Stomach (tissue), 8 donors: ENCODE measurements at regions not wholly inside any gene's neighbourhood (a gene's known extent, or its start where the extent isn't known, plus 50 kb on each side); places are given as distances from the start of the nearest gene placed in this dataset.

ENCODE experiments used
- DNase-seq, 2 donors: peaks; one replicate each; pipeline versions ENCODE4 v3.0.0 to v3.0.0-alpha.2; 2013 to 2019
- H3K27ac ChIP-seq, 5 donors: fragments of 200-600 bp in 4 of 5; sonication (generic) in 4 of 5; one replicate each; pipeline ENCODE4 v1.5.1; 2013 to 2019; ENCODE audit warnings: mild to moderate bottlenecking in 1 of 5, moderate library complexity in 1 of 5
- H3K27me3 ChIP-seq, 3 donors: fragments of 200-600 bp; sonication (generic); one replicate each; pipeline ENCODE4 v1.5.1; 2017 to 2019; ENCODE audit warnings: mixed run types in 1 of 3
- H3K36me3 ChIP-seq, 4 donors: fragments of 200-600 bp; sonication (generic); 1 replicate in 3 of 4; 2 replicates in 1 of 4; pipeline ENCODE4 v1.5.1; 2016 to 2019
- H3K4me1 ChIP-seq, 4 donors: fragments of 200-600 bp; sonication (generic); one replicate each; pipeline ENCODE4 v1.5.1; 2016 to 2019
- H3K4me3 ChIP-seq, 4 donors: fragments of 200-600 bp; sonication (generic) in 3 of 4; one replicate each; pipeline ENCODE4 v1.5.1; 2016 to 2019; ENCODE audit warnings: mild to moderate bottlenecking in 1 of 4
- H3K9me3 ChIP-seq, 4 donors: fragments of 200-600 bp; sonication (generic); one replicate each; pipeline ENCODE4 v1.5.1; 2016 to 2019
- EP300 ChIP-seq: sonication (generic); formaldehyde crosslinking; IDR thresholded peaks from one replicate; pipeline ENCODE4 v1.6.1; 2017; ENCODE audit warnings: antibody characterized with exemption
- POLR2A ChIP-seq, 4 donors: fragments of 450-650 bp; IDR thresholded peaks; one replicate each; pipeline ENCODE4 v1.6.1; 2016; ENCODE audit warnings: antibody characterized with exemption in 4 of 4, control low read depth in 2 of 4, mild to moderate bottlenecking in 1 of 4, moderate library complexity in 1 of 4
- POLR2AphosphoS5 ChIP-seq, 3 donors: sonication (generic); formaldehyde crosslinking; IDR thresholded peaks; one replicate each; pipeline ENCODE4 v1.6.1; 2016; ENCODE audit warnings: antibody characterized with exemption in 3 of 3
- WGBS, 5 donors: extraction: QIAGEN DNeasy Blood & Tissue Kit in 3 of 5; methylation state at CpG; one replicate each; pipeline versions ENCODE4 v1.1.5 to v1.1.7; 2013 to 2018; 5-methylcytosine and 5-hydroxymethylcytosine counted together
- intact Hi-C: fragments of 100-400 bp; cut with DNase I; formaldehyde crosslinking; loops from one replicate; pipeline ENCODE4 v1.15.1; 2023; ENCODE audit warnings: low total_unique reads
- TF ChIP-seq, protein P1 (sequence below), 7 experiments: fragments of 450-650 bp in 4 of 7; fragments of 200-600 bp in 3 of 7; sonication (generic) in 3 of 7; IDR thresholded peaks; one replicate each; pipeline ENCODE4 v1.5.1; 2016 to 2019; ENCODE audit warnings: antibody characterized with exemption in 7 of 7, control low read depth in 2 of 7, mild to moderate bottlenecking in 1 of 7
- donor health status: healthy with polysubstance abuse.
- donor health status: Bipolar disorder and iron deficiency.
- donor health status: healthy.

DNA sequence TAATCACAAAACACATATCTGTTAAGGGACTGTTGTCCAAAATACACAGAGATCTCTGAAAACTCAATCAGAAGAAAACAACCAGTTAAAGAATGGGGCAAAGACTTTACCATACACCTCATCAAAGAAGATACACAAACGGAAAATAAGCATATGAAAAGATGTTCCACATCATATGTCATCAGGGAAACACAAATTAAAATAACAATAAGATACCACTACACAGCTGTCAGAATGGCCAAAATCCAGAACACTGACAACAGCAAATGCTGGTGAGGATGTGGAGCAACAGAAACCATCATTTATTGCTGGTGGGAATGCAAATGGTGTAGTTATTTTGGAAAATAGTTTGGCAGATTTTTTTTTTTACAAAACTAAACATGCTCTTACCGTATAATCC is 220.5 kb upstream of the FOXN3 start:
- H3K27me3 ChIP-seq, result no peaks in the 10 kb centered on the region
- H3K4me1 ChIP-seq, result peaks cover 0 to 9% (median 0%) of the 10 kb centered on the region in 4 donors
- no peak for DNase-seq
- no peaks in the 10 kb centered on the region for H3K36me3 ChIP-seq
- H3K9me3 ChIP-seq, result no peaks in the 10 kb centered on the region
- no peak for TF ChIP-seq POLR2A (IDR thresholded peaks at IDR 0.05)
- TF ChIP-seq POLR2AphosphoS5 (IDR thresholded peaks at IDR 0.05), result no peak
- no peak for TF ChIP-seq EP300
- TF ChIP-seq, protein P1, sequence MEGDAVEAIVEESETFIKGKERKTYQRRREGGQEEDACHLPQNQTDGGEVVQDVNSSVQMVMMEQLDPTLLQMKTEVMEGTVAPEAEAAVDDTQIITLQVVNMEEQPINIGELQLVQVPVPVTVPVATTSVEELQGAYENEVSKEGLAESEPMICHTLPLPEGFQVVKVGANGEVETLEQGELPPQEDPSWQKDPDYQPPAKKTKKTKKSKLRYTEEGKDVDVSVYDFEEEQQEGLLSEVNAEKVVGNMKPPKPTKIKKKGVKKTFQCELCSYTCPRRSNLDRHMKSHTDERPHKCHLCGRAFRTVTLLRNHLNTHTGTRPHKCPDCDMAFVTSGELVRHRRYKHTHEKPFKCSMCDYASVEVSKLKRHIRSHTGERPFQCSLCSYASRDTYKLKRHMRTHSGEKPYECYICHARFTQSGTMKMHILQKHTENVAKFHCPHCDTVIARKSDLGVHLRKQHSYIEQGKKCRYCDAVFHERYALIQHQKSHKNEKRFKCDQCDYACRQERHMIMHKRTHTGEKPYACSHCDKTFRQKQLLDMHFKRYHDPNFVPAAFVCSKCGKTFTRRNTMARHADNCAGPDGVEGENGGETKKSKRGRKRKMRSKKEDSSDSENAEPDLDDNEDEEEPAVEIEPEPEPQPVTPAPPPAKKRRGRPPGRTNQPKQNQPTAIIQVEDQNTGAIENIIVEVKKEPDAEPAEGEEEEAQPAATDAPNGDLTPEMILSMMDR (IDR thresholded peaks at IDR 0.05), result no peak
- intact Hi-C loops, result no loop called here
- no peak overlapping the region for H3K4me3 ChIP-seq
- H3K27ac ChIP-seq, result no peak overlapping the region
- WGBS, 5 donors, result 52 to 70% (median 62%) methylated on average over 2 of the region's 2 CpGs

DNA sequence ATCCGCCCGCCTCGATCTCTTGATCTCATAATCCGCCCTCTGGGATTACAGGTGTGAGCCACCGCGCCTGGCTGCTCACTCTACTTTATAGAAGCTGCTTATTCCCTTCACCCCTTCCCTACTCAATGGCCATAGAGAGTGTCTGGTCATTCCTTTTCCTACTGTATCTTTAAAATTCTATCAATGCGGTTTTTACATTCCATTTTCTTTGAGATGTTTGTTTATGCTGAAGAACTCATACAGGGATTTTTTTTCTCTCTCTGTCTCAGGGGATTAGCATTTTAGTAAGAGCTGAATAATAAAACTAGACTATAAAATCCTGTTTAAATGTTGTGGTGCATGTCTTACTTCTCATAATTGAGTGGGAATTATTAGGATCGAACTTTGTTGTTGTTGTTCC is 218.6 kb upstream of the FOXN3 start:
- no peak for DNase-seq
- Histone ChIP-seq H3K9me3 (no peaks in the 10 kb centered on the region), H3K27ac (no peak overlapping the region), H3K4me3 (no peak overlapping the region), H3K4me1 (peaks cover 0 to under 1% (median 0%) of the 10 kb centered on the region in 4 donors), H3K27me3 (no peaks in the 10 kb centered on the region), H3K36me3 (no peaks in the 10 kb centered on the region)
- TF ChIP-seq EP300, result no peak
- TF ChIP-seq, protein P1 (IDR thresholded peaks at IDR 0.05), result no peak
- TF ChIP-seq POLR2A (IDR thresholded peaks at IDR 0.05), result no peak
- TF ChIP-seq POLR2AphosphoS5 (IDR thresholded peaks at IDR 0.05), result no peak
- intact Hi-C loops, result no loop called here
- WGBS, 5 donors, result 89 to 94% (median 93%) methylated on average over 8 of the region's 8 CpGs

DNA sequence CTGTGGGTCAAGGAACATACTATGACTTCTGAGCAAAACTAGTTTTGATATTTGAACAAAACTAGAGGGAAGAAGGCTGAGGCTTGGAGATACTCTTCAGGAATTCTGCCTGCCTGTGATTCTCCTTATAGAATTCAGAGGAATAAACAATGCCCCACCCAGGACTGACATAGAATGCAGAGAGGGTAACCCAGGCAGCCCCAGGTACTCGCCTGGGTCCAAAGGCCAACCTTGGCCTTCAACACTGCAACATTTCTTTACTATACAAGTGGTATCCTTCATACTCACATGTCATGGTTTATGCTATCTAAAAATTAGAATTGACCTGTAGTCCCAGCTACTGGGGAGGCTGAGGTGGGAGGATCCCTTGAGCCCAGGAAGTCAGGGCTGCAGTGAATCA is 217.0 kb upstream of the FOXN3 start:
- peaks cover 0 to 4% (median 0%) of the 10 kb centered on the region in 4 donors for H3K4me1 ChIP-seq
- H3K27ac ChIP-seq, result no peak overlapping the region
- H3K9me3 ChIP-seq, result no peaks in the 10 kb centered on the region
- no peaks in the 10 kb centered on the region for H3K36me3 ChIP-seq
- H3K4me3 ChIP-seq, result no peak overlapping the region
- TF ChIP-seq POLR2A (IDR thresholded peaks at IDR 0.05), result no peak
- TF ChIP-seq EP300, result no peak
- TF ChIP-seq POLR2AphosphoS5 (IDR thresholded peaks at IDR 0.05), result no peak
- TF ChIP-seq, protein P1 (IDR thresholded peaks at IDR 0.05), result no peak
- intact Hi-C loops, result no loop called here
- no peak for DNase-seq
- WGBS, 5 donors, result 87 to 100% (median 89%) methylated on average over 1 of the region's 1 CpG
- no peaks in the 10 kb centered on the region for H3K27me3 ChIP-seq

DNA sequence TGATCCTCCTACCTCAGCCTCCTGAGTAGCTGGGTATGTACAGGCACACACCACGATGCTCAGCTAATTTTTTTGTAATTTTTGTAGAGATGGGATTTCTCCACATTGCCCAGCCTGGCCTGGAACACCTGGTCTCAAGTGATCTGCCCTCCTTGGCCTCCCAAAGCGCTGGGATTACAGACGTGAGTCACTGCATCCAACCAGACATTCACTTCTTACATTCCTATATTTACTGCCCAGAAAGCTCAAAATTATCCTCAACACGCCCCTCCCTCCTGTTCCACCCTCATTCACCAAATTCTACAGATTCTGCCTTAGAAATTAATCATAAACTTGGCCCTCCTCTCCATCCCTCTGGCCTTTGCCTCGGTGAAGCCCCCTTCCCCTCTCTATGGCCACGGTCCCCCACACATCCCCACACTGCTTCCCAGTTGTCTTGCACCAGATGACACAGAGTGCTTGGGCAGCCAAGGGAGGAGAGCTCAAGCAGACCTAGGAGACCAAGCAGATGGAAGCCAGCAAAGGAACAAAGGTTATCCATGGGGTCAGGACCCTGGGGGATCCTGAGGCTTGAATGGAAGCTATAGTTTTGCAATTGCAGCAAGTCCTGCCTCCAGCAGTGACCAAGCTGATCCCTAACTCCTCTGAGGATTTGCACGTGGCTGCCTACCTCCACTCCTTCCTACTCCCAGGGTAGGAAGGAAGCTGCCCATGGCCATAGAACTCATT is 213.2 kb upstream of the FOXN3 start:
- peaks cover 0 to 8% (median 4%) of the 10 kb centered on the region in 4 donors for H3K4me1 ChIP-seq
- intact Hi-C loops, result no loop called here
- H3K27ac ChIP-seq, result no peak overlapping the region
- DNase-seq, result no peak
- no peaks in the 10 kb centered on the region for H3K9me3 ChIP-seq
- no peak for TF ChIP-seq POLR2A (IDR thresholded peaks at IDR 0.05)
- TF ChIP-seq EP300, result no peak
- TF ChIP-seq, protein P1 (IDR thresholded peaks at IDR 0.05), result no peak
- 86 to 94% (median 93%) methylated on average over 7 of the region's 7 CpGs for WGBS, 5 donors
- no peaks in the 10 kb centered on the region for H3K36me3 ChIP-seq
- H3K4me3 ChIP-seq, result no peak overlapping the region
- H3K27me3 ChIP-seq, result no peaks in the 10 kb centered on the region
